ENCODE measurements at regions not wholly inside any gene's neighbourhood (a gene's known extent, or its start where the extent isn't known, plus 50 kb on each side); places are given as distances from the start of the nearest gene placed in this dataset.

DNA sequence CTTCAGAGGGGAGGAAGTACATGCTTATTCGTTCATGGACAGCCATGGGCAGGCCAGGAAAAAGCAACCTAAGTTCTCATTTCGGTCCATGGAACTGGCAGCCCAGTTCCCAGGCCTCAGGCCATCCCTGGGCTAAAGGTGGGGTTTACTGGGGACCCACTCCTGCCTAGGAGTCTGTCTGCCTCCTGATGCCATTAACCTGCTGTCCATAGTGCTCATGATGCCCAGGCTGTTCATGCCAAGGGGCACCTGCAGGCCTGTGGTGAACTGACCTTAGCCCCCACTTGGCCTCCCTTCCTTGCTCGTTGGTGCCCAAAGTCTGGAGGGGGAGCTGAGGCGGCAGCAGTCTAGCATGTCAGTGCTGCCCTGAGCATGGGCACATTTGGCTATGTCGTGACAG lies 450.2 kb upstream of the MBL2 start:
- no peak for TF ChIP-seq POLR2A (IDR thresholded peaks at IDR 0.05)
- no peak for TF ChIP-seq CTCF (IDR thresholded peaks at IDR 0.05 in 8 of 11, conservative IDR thresholded peaks at IDR 0.05 in 3 of 11)
- TF ChIP-seq POLR2AphosphoS5 (IDR thresholded peaks at IDR 0.05): no peak
